NCI-H2081 (cell line): ENCODE measurements at regions not wholly inside any gene's neighbourhood (a gene's known extent, or its start where the extent isn't known, plus 50 kb on each side); places are given as distances from the start of the nearest gene placed in this dataset.
"Not testable (repeated sequence)": the region's sequence is repeated elsewhere in the genome, so short reads cannot be mapped to it uniquely, and the experiment has no call there.

Experiments used
- DNase-seq, 2 experiments: peaks; one replicate each; lab custom pipeline; 2025; lab: John Stamatoyannopoulos, UW

DNA sequence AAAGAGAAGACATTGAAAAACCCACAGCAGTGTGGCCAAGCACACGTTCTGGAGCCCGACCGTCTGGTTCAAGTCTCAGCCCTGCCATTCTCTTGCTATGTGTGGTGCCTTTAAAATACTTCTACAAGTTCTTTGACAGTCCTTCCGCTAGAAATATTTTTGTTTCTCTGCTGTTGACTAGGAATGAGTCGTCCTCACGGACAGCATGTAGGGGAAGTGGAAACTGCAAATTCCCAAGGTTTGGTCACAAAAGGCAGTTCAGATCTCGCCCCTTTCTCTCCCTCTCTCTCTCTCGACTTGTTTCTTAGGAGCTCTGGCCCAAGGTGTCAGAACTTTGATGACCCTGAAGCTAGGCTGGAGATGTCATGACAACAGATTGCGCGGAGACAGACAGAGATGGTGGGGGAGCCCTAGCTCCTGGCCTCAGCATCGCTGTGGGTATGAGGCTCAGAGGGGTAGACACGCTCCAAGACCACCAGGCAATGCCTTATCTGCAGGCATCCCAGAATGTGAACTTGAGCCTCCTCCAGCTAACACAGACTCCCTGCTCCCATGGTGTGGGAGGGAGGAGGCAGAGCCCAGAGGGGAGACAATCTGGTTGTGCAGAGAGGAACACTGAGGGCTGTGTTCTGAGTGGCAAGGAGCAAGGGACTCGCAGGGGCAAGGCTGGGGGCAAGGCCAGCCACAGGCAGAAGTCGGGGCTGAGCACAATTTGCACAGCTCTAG is 368.9 kb upstream of the SULF2 start:
- no peak for DNase-seq

DNA sequence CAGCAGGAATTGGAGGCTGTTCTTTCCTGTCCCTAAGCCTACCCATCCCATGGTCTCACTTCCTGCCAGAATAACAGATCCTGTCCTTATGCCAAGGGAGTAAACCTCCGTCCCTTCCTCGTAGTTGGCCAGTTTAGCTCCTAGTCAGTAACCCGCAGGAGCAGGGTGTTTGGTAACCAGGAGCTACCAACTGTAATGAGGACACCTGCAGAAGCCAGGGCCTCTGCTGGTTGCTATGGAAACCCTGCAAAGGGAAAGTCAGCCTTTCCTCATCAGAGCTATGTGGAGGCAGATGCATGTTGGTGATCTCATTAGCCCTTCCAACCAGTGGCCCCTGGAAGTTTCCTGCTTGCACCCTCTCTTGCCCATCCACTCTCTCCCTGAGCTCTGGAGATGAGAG is 368.2 kb upstream of the SULF2 start:
- DNase-seq: peak in 1 of 2 experiments; percentile 14

DNA sequence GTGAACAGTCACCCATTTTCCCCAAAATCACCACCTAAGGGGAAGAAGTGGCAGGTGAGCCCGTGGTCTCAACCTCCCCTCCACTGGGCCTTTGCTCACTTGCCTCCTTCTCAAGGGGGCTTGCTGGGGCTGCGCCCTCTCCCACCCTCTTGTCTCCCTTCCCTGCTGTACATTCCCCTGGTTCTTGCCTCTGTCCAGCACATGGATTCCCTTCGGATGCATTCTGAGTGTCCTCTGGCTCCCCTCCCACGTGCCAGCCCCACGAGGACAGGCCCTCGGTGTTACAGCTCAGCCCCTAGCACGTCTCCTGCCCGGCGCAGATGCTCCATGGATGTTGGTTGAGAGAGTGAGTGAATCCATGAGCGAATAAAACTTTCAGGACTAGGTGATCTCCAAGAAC is 367.8 kb upstream of the SULF2 start:
- DNase-seq: no peak

DNA sequence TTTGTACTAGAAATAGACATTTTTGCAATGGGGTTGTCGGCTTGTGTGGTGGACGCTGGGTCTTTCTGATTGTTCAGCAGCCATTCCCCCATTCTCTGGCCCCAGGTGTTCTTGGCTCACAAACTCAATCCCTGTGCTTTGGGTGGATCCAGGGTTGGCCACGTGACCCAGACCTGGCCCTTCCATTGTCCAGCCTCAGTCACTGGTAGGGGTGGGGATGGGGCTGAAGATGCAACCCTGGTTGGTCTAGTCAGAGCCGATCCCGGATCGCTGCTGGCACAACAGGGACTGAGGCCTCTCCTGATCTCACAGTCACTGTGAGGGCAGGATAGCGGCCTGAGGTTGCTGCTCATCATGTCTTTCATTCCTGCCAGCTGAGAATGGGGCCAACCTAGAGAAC is 365.3 kb upstream of the SULF2 start:
- DNase-seq: no peak

DNA sequence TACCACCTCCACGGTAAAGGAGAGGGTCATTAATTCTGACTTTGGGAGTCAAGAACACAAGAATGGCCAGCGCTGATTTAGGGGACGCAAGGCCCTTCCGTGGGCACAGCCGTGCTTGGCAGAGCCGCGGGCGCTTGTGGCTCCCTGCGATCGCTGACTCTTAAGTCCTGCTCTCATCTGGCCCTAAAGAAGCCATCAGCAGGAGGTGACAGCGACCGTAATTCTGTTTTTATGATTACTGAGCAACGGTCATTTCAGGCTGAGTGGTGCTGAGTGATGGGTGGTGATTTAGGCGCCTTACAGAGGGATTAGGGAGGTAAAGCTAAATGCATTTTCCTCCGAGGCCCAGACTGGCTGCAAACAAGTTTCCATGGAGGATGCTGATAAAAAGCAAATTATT is 364.6 kb upstream of the SULF2 start:
- DNase-seq: no peak

DNA sequence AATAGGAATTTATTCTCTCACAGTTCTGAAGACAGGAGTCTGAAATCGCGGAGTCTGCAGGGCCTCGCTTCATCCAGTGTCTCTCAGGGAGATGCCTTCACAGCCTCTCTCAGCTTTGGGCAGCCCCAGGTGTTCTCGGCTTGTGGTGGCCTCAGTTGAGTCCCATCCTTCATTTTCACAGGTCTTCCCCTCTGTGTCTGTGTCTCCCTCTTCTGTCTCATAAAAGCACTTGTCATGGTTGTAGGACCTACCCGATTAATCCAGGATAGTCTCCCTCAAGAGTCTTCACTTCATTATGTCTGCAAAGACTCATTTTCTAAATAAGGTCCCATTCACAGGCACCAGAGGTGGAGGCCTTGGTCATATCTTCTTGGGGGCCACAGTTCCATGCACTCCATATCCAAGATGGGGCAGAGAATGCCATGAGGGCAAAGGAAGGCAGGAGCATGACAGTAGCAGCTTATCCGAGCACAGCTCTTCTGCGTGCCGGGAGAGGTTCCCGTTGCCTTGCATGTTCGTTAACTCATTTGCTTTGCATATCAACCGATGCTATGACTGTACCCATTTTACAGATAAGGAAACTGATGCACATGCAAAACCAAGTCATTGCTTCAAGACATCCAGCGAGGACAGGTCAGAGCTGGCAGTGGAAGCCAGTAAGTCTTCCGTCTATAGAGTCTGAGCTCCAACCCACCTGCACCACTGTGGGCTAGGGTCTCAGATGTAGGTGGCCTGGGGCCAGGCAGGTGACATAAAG is 363.8 kb upstream of the SULF2 start:
- DNase-seq: no peak

DNA sequence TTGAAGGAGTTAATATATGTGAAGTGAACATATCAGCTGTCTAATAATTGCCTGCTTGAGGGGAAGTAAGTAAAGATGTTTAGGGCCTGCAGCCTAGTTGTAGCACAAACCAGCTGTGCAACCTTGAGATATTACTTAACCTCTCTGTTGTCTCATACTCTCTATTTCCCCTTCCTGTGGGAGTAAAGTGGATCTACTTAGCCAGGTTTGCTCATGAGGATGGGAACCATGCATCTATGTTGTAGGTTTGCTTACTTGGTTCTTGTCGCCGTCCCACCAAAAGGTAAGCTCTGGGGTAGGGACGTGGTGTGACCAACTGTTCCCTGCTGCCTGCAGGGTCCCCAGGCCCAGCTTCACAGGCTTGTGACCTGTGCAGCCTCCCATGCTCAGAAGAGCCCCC is 362.7 kb upstream of the SULF2 start:
- no peak for DNase-seq

DNA sequence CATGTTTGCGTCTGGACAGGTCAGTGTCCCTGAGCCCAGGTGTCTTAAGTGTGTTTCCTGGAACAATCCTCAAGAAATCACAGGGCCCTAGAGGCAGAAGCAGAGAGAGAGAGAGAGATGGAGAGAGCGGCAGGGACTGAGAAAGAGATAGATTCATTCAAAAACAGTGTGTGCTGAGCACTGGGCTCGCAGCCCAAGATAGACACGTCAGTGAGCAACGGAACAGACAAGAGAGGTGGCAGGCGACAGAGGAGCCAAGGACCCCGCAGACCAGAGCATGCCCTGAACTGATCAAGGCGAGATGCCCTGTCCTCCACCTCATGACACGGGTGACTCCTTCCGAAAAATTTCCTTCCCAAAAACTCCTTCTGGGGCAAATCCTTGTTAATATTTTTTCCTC is 362.0 kb upstream of the SULF2 start:
- DNase-seq: no peak

DNA sequence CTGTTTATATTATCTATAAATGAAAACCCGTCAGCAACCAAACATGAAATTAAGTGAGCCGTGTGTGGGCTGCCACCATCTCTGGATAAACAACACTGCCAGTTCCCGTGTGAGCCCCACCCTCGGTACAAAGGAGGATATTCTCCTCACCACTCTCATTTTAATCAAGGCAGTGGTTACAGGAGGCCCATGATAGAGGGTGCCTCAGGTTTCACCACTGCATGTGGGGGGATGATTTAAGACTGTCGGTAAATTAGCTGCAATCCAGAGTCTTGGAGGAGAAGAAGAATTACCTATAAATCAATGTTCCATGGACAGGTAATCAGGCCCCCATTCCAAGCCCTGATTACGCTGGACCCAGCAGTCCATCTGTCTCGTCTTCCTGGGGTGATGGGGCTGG is 361.6 kb upstream of the SULF2 start:
- no peak for DNase-seq

DNA sequence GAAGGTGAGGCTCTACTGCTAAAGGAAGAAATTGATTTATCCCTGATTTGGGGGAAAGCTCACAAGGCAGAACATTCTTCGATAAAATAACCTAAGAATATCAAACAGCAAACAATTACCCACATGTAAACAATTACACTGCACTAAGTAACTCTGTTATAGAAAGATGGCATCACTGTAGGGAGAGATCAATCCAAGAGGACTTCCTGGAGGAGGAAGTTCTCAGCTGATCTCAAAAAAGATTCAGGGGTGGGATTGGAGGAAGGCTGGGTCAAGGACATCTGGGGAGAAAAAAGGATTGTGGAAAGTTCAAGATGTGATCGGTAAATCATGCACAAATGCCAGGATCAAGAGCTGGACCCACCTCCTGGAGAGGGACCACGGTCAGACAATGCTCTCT is 361.0 kb upstream of the SULF2 start:
- DNase-seq: no peak

DNA sequence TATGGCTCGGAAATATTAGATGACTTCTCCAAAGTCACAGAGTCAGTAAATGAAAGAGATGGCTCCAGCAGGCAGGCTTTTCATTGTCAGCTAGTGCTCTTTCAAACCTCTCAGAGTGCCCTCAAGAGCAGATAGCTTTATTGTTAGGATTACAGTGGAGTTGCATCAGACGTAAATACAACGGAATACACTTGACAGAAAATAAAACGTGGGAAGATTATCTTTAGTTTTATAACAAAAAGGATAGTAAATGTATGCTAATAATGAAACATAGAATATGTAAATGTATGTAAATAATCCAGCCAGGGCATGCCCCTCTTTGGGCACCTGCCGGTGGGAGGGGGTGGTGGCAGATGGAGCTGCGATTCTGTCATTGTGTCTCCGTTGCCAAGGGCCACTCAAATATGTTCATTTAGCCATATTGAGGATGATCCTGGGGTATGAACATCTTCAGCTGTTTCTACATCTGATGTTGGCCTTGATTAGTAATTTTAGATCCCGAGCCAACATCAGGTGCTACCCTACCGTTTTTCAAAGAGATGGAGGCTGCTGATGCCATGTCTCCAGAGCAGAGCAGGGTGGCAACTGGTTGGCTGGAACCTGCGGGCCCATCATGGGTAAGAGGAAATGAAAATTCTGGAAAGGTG is 358.3 kb upstream of the SULF2 start:
- no peak for DNase-seq

DNA sequence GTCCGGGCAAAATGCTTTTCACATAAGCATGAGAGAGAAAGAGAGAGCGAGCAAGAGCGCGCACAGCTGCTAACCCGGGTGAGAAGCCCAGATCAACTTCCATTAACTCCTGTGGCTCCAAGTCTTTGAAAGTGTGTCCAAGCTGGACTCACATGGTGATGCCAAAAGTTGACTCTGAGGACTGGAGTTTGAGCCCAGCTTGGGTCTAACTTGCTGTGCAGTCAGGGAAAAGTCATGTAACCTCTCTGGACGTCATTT is 357.2 kb upstream of the SULF2 start:
- DNase-seq: no peak

DNA sequence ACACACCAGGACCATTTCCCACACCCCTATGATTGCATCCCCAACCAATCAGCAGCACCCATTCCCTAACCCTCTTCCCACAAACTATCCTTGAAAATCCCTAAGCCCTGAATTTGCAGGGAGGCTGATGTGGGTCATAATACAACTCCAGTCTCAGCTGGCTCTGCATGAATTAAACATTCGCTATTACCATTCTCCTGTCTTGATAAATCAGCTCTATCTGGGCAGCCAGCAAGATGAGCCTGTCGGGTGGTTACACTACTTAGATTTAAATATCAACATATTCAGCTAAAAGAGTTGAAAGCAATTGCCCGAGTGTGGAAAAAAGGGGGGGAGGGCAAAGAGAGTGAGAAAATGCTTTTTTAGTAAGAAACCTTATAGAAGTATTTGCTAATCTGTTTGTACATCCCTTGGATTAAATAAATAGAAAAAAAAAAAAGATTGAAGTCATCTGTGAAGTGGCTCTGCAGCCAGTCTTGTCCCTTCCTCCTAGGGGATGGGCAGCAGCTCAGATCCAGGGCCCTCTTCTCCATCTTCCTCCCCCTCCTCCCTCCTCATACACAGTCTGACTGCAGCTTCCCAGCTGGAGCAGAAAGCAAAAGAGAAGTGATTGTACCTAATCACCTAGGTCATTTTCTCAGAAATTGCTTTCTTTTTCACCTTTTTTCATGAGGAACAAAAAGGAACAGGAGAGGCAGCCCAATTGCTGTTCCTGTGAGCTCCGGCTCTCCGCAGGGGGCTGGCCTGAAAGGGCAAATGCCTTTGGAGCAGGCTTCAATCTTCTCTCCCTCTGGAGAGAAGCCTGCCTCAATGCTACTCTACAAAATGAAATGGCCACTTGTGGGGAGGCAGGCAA is 356.6 kb upstream of the SULF2 start:
- no peak for DNase-seq

DNA sequence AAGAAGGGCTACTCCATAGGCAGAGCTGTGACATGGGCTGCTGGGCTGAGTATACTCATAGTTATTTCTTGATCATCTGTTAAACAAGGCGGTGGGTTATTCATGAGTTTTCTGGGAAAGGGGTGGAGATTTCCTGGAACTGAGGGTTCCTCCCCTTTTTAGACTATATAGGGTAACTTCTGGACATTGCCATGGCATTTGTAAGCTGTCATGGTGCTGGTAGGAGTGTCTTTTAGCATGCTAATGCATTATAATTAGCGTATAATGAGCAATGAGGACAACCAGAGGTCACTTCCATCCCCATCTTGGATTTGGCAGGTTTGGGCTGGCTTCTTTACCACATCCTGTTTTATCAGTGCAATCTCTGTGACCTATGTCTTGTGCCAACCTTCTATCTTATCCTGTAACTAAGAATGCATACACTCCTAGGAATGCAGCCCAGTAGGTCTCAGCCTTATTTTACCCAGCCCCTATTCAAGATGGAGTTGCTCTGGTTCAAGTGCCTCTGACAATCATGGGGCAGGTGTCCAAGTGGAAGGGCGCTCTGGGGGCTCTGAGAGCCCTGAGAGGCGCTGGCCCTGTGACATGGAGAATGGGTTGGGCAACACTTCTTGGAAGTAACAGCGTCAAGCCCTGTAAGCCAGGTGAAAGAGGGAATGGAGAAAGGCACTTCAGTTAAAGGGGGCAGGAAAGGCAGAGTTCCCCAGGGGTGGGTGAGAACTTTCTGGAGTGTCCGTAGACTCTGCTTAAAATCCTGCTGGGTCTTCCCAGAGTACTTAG is 354.2 kb upstream of the SULF2 start:
- no peak for DNase-seq

DNA sequence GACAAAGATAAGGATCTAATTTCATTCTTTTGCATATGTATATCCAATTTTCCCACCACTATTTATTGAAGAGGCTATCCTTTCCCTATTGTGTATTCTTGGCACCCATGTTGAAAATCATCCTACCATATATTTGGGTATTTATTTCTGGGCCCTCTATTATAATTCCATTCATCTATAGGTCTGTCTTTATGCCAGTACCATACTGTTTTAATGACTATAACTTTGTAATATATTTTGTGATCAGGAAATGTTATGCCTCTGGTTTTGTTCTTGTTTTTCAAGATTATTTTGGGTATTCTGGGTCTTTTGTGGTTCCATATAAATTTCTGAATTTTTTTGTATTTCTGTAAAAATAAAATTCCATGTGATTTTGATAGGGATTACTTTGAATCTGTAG is 347.6 kb upstream of the SULF2 start:
- DNase-seq: no peak

DNA sequence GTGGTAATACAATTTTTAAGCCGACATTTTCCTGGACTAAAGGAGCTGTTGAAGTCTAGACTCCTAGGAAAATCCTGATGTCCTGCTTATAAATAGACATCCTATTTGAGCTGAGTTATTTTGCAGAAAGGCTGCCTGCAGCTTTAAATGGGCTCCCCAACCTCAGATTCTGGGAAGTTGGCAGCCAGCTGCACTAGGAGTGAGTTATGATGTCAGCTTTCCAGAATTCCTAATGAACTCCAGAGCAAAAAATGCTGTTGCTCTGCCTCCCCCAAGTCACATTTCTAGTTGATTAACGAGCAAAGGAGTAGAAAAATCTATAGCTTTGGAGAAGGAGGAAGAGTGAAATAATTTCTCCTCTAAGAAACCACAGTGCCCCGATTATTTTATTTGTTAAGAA is 346.3 kb upstream of the SULF2 start:
- no peak for DNase-seq

DNA sequence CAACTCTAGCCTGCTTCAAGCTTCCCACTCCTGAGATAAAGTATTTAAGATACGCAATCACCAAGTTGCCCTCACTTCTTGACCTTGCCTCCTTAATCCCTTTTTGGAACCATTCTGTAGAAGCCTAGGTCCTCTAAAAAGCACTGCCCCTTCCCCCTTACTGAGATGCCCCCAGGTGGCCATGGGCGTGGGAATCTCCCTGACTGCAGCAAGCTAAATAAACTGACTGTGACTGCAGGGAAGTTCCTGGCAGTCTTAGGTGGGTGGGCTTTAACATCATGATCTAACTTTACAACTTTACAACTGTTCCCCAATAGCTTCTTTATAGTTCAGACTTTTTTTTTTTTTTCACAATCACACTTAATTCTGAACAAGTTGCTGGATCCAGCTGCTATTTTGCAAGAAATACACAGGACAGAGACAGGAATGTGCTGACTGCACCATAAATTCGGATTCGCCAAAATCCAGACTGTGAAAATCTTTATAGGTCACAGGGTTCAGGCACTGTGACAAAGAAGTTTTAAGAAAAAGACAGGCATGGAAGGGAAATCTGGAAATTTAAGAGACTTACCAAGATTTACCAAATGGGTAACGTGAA is 344.2 kb upstream of the SULF2 start:
- no peak for DNase-seq

DNA sequence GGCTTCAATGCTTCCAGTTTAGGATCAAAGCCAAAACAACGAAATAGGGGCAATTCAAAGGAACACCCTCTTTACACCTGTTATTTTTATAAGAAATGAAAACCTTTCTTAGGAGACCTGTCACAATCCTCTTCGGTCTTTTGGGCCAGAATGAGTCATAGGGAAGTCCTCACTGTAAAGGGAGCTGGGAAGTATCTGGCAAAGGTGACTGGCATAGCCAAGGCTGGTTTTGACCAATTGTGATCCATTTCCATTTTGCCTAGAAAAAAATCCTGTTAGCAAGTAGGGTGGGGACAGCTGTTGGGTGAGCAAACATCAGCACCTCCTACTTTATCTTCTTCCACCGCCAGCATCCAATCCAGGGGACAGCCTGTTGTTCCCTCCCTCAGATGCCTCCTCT is 343.2 kb upstream of the SULF2 start:
- DNase-seq: no peak

DNA sequence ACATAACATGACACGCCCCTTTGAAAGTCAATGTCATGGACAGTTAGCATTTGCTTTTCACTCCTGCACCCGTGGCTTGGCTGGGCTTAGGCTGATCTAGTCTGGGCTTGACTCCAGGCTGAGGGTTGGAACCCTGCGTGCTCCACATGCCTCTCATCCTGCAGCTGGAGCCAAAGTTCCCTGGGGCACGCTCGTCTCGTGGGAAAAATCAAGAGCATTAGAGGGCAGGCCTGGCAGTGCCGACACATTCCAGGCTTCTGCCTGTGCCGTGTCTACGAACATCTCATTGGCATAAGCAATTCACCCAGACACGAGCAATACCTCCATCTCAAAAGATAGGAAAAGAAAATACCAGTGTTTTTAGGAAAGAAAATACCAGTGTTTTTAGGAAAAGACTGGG is 342.7 kb upstream of the SULF2 start:
- not testable (repeated sequence) for DNase-seq

DNA sequence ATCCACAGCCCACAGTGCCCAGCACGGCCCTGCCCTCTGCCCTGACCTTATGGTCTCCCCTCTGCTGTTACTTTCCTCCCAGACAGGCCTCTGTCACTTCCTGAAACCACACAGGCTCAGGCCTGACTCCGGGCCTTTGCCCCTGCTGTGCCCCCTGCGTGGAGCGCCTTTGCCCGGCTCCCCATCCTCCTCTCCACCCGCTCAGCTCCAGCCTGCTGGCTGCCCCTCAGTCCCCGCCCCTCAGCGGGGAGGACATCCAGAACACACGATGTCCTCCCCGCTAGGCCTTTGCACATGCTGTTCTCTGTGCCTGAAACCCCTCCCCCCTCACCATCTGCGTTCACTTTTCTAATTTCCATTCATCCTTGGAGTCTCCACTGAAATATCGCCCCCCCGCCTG is 341.9 kb upstream of the SULF2 start:
- not testable (repeated sequence) for DNase-seq

DNA sequence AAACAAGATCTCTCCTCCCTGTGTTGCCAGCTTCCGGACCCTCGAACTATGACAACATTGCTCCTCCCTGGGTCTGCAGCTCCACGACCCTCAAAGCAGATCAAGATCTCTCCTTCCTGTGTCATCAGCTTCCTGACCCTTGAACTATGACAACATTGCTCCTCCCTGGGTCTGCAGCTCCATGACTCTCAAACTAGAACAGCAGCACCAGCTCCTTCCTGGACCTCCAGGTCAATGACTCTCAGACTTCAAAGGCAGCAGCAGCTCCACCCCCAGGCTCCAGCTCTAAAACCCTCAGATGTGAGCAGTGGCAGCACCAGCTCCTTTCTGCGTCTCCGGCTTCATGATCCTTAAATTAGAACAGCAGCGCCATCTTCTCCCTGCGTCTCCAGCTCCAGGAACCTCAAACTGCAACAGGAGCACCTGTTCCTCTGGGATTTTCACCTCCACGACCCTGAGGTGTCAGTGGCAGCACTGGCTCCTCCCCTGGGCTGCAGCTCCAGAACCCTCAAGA is 341.0 kb upstream of the SULF2 start:
- no peak for DNase-seq
